Hepatocyte (in vitro differentiated cells): ENCODE measurements at regions not wholly inside any gene's neighbourhood (a gene's known extent, or its start where the extent isn't known, plus 50 kb on each side); places are given as distances from the start of the nearest gene placed in this dataset.

Source experiments
- EZH2 ChIP-seq: fragments of 200-600 bp; sonication (generic); IDR thresholded peaks from 2 replicates; pipeline ENCODE4 v1.6.1; 2016; ENCODE audit warnings: antibody characterized with exemption, mild to moderate bottlenecking, borderline replicate concordance
- TF ChIP-seq, protein P1 (sequence below): fragments of 200-600 bp; sonication (generic); IDR thresholded peaks from 2 replicates; pipeline ENCODE4 v1.5.1; 2016; ENCODE audit warnings: antibody characterized with exemption, mild to moderate bottlenecking; ENCODE audit not compliant: poor library complexity

DNA sequence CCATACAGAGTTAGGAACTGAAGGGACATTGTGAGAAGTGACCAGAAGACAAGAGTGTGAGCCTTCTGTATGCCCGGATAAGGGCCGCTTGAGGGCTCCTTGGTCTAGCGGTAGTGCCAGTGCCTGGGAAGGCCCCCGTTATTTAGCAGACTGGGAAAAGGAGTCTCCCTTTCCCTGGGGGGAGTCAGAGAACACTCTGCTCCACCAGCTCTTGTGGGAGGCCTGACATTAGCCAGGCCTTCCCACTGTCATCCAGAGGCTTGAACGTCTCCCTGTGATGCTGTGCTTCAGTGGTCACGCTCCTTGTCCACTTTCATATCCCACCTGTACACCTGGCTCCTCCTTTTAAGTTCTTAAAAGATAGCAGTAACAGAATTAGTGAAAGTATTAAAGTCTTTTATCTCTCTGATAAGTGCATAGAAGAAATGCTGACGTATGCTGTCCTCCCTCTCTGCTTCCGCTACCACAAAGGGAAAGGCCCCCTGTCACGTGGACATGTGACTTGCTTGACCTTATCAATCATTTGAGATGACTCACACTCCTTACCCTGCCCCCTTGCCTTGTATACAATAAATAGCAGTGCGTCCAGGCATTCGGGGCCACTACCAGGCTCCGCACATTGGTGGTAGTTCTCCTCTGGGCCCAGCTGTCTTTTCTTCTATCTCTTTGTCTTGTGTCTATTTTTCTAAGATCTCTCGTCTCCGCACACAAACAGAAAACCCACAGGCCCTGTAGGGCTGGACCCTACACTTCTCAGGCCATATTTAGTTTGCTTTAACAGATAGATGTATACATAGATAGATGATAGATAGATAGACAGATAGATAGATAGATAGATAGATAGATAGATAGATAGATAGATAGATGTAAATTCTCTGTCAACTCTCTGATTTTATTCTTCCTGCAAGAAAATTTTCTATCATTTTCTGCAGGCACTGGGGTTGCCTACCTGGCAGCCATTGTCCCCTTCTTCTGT is 131.5 kb upstream of the JCAD start:
- no peak for TF ChIP-seq EZH2
- TF ChIP-seq, protein P1, sequence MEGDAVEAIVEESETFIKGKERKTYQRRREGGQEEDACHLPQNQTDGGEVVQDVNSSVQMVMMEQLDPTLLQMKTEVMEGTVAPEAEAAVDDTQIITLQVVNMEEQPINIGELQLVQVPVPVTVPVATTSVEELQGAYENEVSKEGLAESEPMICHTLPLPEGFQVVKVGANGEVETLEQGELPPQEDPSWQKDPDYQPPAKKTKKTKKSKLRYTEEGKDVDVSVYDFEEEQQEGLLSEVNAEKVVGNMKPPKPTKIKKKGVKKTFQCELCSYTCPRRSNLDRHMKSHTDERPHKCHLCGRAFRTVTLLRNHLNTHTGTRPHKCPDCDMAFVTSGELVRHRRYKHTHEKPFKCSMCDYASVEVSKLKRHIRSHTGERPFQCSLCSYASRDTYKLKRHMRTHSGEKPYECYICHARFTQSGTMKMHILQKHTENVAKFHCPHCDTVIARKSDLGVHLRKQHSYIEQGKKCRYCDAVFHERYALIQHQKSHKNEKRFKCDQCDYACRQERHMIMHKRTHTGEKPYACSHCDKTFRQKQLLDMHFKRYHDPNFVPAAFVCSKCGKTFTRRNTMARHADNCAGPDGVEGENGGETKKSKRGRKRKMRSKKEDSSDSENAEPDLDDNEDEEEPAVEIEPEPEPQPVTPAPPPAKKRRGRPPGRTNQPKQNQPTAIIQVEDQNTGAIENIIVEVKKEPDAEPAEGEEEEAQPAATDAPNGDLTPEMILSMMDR = no peak
